NCI-H82 (cell line): ENCODE measurements at regions not wholly inside any gene's neighbourhood (a gene's known extent, or its start where the extent isn't known, plus 50 kb on each side); places are given as distances from the start of the nearest gene placed in this dataset.

ENCODE experiments used
- DNase-seq: peaks from one replicate; lab custom pipeline; 2025; lab: John Stamatoyannopoulos, UW

- DNase-seq = no peak
These were observed 54.5 kb downstream of the CLDN34 start for GRCh38 chrX:10021461-10022272.

GRCh38 chrX:10022273-10022541 lies 55.0 kb downstream of the CLDN34 start:
- peak; percentile 59 for DNase-seq

- DNase-seq = peak; percentile 73
These were observed 55.6 kb downstream of the CLDN34 start for GRCh38 chrX:10022580-10023245.

- DNase-seq = no peak
These were observed 56.7 kb downstream of the CLDN34 start for GRCh38 chrX:10023821-10024220.

- DNase-seq = no peak
These were observed 58.8 kb downstream of the CLDN34 start for GRCh38 chrX:10025742-10026493.

- no peak for DNase-seq
These were observed 61.3 kb downstream of the CLDN34 start for GRCh38 chrX:10028283-10029104.

- no peak for DNase-seq
These were observed 63.4 kb downstream of the CLDN34 start for GRCh38 chrX:10030570-10030969.

- DNase-seq = no peak
These were observed 64.6 kb downstream of the CLDN34 start for GRCh38 chrX:10031746-10032145.

GRCh38 chrX:10032147-10032546 lies 65.0 kb downstream of the CLDN34 start:
- DNase-seq = no peak

GRCh38 chrX:10033375-10034007 lies 66.3 kb downstream of the CLDN34 start:
- DNase-seq = no peak

- DNase-seq = no peak
These were observed 67.6 kb downstream of the CLDN34 start for GRCh38 chrX:10034740-10035260.

GRCh38 chrX:10038585-10038984 lies 71.4 kb downstream of the CLDN34 start:
- DNase-seq = no peak

- DNase-seq = no peak
These were observed 72.9 kb downstream of the CLDN34 start for GRCh38 chrX:10039821-10040793.

GRCh38 chrX:10040961-10041360 lies 73.8 kb downstream of the CLDN34 start:
- no peak for DNase-seq

GRCh38 chrX:10041383-10041782 lies 74.2 kb downstream of the CLDN34 start:
- DNase-seq = no peak

GRCh38 chrX:10042055-10042454 lies 74.9 kb downstream of the CLDN34 start:
- DNase-seq = no peak

GRCh38 chrX:10043386-10043785 lies 76.2 kb downstream of the CLDN34 start:
- no peak for DNase-seq

- DNase-seq = no peak
These were observed 76.9 kb downstream of the CLDN34 start for GRCh38 chrX:10044021-10044420.

GRCh38 chrX:10045327-10046000 lies 78.3 kb downstream of the CLDN34 start:
- no peak for DNase-seq

- DNase-seq = no peak
These were observed 80.0 kb downstream of the CLDN34 start for GRCh38 chrX:10047133-10047532.
